ENCODE measurements at regions not wholly inside any gene's neighbourhood (a gene's known extent, or its start where the extent isn't known, plus 50 kb on each side); places are given as distances from the start of the nearest gene placed in this dataset.

DNA sequence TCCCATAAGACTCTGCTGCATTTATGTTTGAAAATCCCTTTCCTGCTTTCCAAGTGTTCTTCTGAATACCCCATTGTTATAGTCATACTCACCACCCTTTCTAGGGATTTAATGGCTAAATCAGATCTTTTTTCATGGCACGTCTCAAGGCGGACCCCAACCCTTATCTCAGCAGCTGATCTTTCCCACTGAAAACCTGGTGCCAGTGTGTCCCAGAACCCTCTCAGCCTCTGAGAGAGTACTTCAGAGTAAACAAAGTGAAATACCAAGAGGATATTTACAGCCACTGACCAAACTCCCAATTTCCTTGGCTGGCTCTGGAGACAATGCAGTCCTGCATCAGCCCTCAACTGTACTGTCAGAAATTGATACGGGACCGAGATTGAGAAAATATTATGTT lies 101.7 kb downstream of the TMEM100 start:
- TF ChIP-seq, protein P1, sequence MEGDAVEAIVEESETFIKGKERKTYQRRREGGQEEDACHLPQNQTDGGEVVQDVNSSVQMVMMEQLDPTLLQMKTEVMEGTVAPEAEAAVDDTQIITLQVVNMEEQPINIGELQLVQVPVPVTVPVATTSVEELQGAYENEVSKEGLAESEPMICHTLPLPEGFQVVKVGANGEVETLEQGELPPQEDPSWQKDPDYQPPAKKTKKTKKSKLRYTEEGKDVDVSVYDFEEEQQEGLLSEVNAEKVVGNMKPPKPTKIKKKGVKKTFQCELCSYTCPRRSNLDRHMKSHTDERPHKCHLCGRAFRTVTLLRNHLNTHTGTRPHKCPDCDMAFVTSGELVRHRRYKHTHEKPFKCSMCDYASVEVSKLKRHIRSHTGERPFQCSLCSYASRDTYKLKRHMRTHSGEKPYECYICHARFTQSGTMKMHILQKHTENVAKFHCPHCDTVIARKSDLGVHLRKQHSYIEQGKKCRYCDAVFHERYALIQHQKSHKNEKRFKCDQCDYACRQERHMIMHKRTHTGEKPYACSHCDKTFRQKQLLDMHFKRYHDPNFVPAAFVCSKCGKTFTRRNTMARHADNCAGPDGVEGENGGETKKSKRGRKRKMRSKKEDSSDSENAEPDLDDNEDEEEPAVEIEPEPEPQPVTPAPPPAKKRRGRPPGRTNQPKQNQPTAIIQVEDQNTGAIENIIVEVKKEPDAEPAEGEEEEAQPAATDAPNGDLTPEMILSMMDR (IDR thresholded peaks at IDR 0.05) = no peak
- TF ChIP-seq POLR2AphosphoS5 (IDR thresholded peaks at IDR 0.05) (no peak), POLR2A (IDR thresholded peaks at IDR 0.05) (no peak), EP300 (IDR thresholded peaks at IDR 0.05) (no peak)
